Keratinocyte (primary cell): ENCODE measurements at regions not wholly inside any gene's neighbourhood (a gene's known extent, or its start where the extent isn't known, plus 50 kb on each side); places are given as distances from the start of the nearest gene placed in this dataset.

ENCODE experiments used
- DNase-seq: peaks from one replicate; pipeline ENCODE4 v3.0.0-alpha.2; 2011; ENCODE audit warnings: low read depth, missing footprints, low spot score
- FAIRE-seq: peaks from 2 replicates; lab custom pipeline; 2011; peaks lifted over from hg19 to GRCh38; lab: Jason Lieb, UNC
- H2AFZ ChIP-seq: 2 replicates; pipeline ENCODE4 v1.6.0; 2012; ENCODE audit warnings: low read length, control low read depth, inconsistent platforms; ENCODE audit not compliant: control insufficient read depth
- H3K27ac ChIP-seq: 2 replicates; pipeline ENCODE4 v1.5.1; 2011; ENCODE audit warnings: low read length; ENCODE audit not compliant: control insufficient read depth, insufficient read depth
- H3K27me3 ChIP-seq: 3 replicates; pipeline ENCODE4 v1.6.0; 2011; ENCODE audit warnings: low read length; ENCODE audit not compliant: control insufficient read depth, insufficient read depth; ENCODE audit errors: extremely low read depth
- H3K36me3 ChIP-seq, 2 experiments: 2 replicates in 1 of 2; 3 replicates in 1 of 2; pipeline ENCODE4 v1.5.1; 2011; ENCODE audit warnings: low read length in 2 of 2, mild to moderate bottlenecking in 1 of 2; ENCODE audit not compliant: control insufficient read depth in 2 of 2, insufficient read depth in 2 of 2; ENCODE audit errors: extremely low read depth in 1 of 2
- H3K4me1 ChIP-seq: 3 replicates; pipeline ENCODE4 v1.5.1; 2011; ENCODE audit warnings: low read length; ENCODE audit not compliant: control insufficient read depth, insufficient read depth; ENCODE audit errors: extremely low read depth
- H3K4me2 ChIP-seq: 3 replicates; pipeline ENCODE4 v1.6.0; 2011; ENCODE audit warnings: low read depth, low read length; ENCODE audit not compliant: control insufficient read depth, insufficient read depth; ENCODE audit errors: extremely low read depth
- H3K4me3 ChIP-seq, 3 experiments: fragments of 200-600 bp in 1 of 3; sonication (generic) in 1 of 3; 2 replicates in 2 of 3; 3 replicates in 1 of 3; pipeline ENCODE4 v1.5.1; 2011 to 2016; ENCODE audit warnings: low read length in 3 of 3, mild to moderate bottlenecking in 3 of 3, control low read depth in 2 of 3, inconsistent platforms in 1 of 3, low read depth in 1 of 3, mixed read lengths in 1 of 3, mixed run types in 1 of 3, moderate library complexity in 1 of 3; ENCODE audit not compliant: control insufficient read depth in 2 of 3, insufficient read depth in 2 of 3; ENCODE audit errors: extremely low read depth in 1 of 3
- H3K79me2 ChIP-seq: 2 replicates; pipeline ENCODE4 v1.6.0; 2012; ENCODE audit warnings: low read length; ENCODE audit not compliant: control insufficient read depth, insufficient read depth
- H3K9ac ChIP-seq: 3 replicates; pipeline ENCODE4 v1.6.0; 2011; ENCODE audit warnings: low read length; ENCODE audit not compliant: control insufficient read depth, insufficient read depth; ENCODE audit errors: extremely low read depth
- H3K9me1 ChIP-seq: 3 replicates; pipeline ENCODE4 v1.6.0; 2011; ENCODE audit warnings: low read length; ENCODE audit not compliant: control insufficient read depth, insufficient read depth; ENCODE audit errors: extremely low read depth
- H3K9me3 ChIP-seq: 2 replicates; pipeline ENCODE4 v1.5.1; 2012; ENCODE audit warnings: low read depth, low read length; ENCODE audit not compliant: control insufficient read depth
- H4K20me1 ChIP-seq: 3 replicates; pipeline ENCODE4 v1.6.0; 2011; ENCODE audit warnings: low read length; ENCODE audit not compliant: control insufficient read depth, insufficient read depth; ENCODE audit errors: extremely low read depth
- EZH2 ChIP-seq: IDR thresholded peaks from one replicate; pipeline ENCODE4 v1.6.1; 2012; ENCODE audit warnings: inconsistent platforms, mild to moderate bottlenecking, low read length, moderate library complexity
- dilution Hi-C: fragments of 300-500 bp; cut with MboI; formaldehyde crosslinking; loops from one replicate; pipeline ENCODE4 v1.7.0; 2020; ENCODE audit warnings: low sequenced_read_pairs; ENCODE audit not compliant: extremely low pct_ligation_motif_present
- TF ChIP-seq, protein P1 (sequence below), 3 experiments: IDR thresholded peaks in 1 of 3; conservative IDR thresholded peaks in 1 of 3; optimal IDR thresholded peaks in 1 of 3; 2 replicates in 2 of 3; 3 replicates in 1 of 3; pipeline versions ENCODE3 to v1.5.1; 2011; ENCODE audit warnings: low read length in 3 of 3, mild to moderate bottlenecking in 3 of 3, moderate library complexity in 2 of 3, control low read depth in 1 of 3, inconsistent platforms in 1 of 3; ENCODE audit not compliant: insufficient read depth in 2 of 3; ENCODE audit errors: extremely low read depth in 1 of 3

DNA sequence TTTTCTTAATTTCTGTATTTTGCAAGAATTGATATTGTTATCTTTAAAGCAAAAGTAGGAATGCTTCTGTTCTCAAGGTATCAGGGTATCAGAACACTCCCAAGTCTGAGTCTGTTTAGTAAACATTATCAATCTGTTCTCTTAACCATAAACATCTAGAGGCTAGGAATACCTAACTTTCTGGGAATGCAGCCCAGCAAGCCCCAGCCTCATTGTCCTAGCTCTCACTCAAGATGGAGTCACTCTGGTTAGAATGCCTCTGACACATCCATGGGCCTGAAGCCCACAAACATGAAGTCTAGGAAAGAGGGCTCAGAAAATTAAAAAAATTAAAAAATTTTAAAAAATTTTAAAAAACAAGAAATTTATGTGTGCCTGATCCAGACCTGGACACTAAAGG lies 315.1 kb upstream of the DKK2 start:
- H3K9ac ChIP-seq: no peak overlapping the region
- no peaks in the 10 kb centered on the region for H3K4me1 ChIP-seq
- TF ChIP-seq, protein P1, sequence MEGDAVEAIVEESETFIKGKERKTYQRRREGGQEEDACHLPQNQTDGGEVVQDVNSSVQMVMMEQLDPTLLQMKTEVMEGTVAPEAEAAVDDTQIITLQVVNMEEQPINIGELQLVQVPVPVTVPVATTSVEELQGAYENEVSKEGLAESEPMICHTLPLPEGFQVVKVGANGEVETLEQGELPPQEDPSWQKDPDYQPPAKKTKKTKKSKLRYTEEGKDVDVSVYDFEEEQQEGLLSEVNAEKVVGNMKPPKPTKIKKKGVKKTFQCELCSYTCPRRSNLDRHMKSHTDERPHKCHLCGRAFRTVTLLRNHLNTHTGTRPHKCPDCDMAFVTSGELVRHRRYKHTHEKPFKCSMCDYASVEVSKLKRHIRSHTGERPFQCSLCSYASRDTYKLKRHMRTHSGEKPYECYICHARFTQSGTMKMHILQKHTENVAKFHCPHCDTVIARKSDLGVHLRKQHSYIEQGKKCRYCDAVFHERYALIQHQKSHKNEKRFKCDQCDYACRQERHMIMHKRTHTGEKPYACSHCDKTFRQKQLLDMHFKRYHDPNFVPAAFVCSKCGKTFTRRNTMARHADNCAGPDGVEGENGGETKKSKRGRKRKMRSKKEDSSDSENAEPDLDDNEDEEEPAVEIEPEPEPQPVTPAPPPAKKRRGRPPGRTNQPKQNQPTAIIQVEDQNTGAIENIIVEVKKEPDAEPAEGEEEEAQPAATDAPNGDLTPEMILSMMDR (optimal IDR thresholded peaks at IDR 0.05 in 1 of 3, IDR thresholded peaks at IDR 0.05 in 1 of 3, conservative IDR thresholded peaks at IDR 0.05 in 1 of 3; ENCODE audit: extremely low read depth in 1 of 3, insufficient read depth in 2 of 3, low read length in 3 of 3): no peak
- TF ChIP-seq EZH2: no peak
- H4K20me1 ChIP-seq: no peaks in the 10 kb centered on the region
- no peak overlapping the region for H3K27ac ChIP-seq
- H2AFZ ChIP-seq: no peak overlapping the region
- H3K27me3 ChIP-seq: no peaks in the 10 kb centered on the region
- H3K4me3 ChIP-seq: no peak overlapping the region
- no peaks in the 10 kb centered on the region for H3K9me3 ChIP-seq
- dilution Hi-C loops: no loop called here
- H3K4me2 ChIP-seq: no peak overlapping the region
- no peaks in the 10 kb centered on the region for H3K79me2 ChIP-seq
- DNase-seq: no peak
- no peaks in the 10 kb centered on the region for H3K9me1 ChIP-seq
- FAIRE-seq: no peak
- H3K36me3 ChIP-seq: no peaks in the 10 kb centered on the region

DNA sequence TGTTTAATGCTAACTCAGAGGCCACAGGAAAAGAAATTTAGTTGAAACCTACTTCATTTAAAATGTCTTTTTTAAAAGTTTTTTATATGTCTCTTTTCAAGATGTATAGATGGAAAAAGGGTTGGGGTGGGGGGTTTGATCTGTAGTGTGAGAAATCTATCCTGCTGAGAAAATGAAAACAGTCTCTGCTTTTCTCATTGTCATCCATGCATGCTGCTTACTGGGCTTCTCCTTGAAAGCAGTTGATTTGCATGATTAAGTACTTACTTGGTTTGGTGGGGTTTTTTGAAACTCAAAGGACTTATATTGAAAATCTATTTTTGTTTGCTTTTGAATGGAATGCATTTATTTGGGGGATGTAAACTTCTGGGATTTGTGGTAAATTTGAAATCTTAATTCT lies 313.6 kb upstream of the DKK2 start:
- Histone ChIP-seq H3K9ac (no peak overlapping the region), H2AFZ (no peak overlapping the region), H3K9me1 (no peaks in the 10 kb centered on the region), H3K4me3 (no peak overlapping the region), H3K9me3 (no peaks in the 10 kb centered on the region), H3K4me2 (no peak overlapping the region), H3K27me3 (no peaks in the 10 kb centered on the region), H4K20me1 (no peaks in the 10 kb centered on the region), H3K27ac (no peak overlapping the region), H3K4me1 (no peaks in the 10 kb centered on the region), H3K79me2 (no peaks in the 10 kb centered on the region), H3K36me3 (no peaks in the 10 kb centered on the region)
- dilution Hi-C loops: no loop called here
- DNase-seq (no peak), FAIRE-seq (no peak)
- TF ChIP-seq, protein P1 (optimal IDR thresholded peaks at IDR 0.05 in 1 of 3, IDR thresholded peaks at IDR 0.05 in 1 of 3, conservative IDR thresholded peaks at IDR 0.05 in 1 of 3; ENCODE audit: extremely low read depth in 1 of 3, insufficient read depth in 2 of 3, low read length in 3 of 3): no peak
- no peak for TF ChIP-seq EZH2
